Panc1 (cell line): ENCODE measurements at regions not wholly inside any gene's neighbourhood (a gene's known extent, or its start where the extent isn't known, plus 50 kb on each side); places are given as distances from the start of the nearest gene placed in this dataset.

Experiments
- POLR2AphosphoS5 ChIP-seq: IDR thresholded peaks from 2 replicates; pipeline ENCODE4 v1.6.1; 2012; ENCODE audit warnings: mild to moderate bottlenecking, low read depth, low read length, moderate library complexity
- SIN3A ChIP-seq: IDR thresholded peaks from 2 replicates; pipeline ENCODE4 v1.6.1; 2012; ENCODE audit warnings: low read depth, mild to moderate bottlenecking, low read length, moderate library complexity, borderline replicate concordance; ENCODE audit not compliant: insufficient read depth
- TCF7L2 ChIP-seq: IDR thresholded peaks from 2 replicates; pipeline ENCODE4 v1.6.1; 2011; ENCODE audit warnings: mild to moderate bottlenecking, low read depth, low read length, inconsistent platforms
- TF ChIP-seq, protein P1 (sequence below): fragments of 450-650 bp; IDR thresholded peaks from 2 replicates; pipeline ENCODE4 v1.5.1; 2017; ENCODE audit warnings: mild to moderate bottlenecking

DNA sequence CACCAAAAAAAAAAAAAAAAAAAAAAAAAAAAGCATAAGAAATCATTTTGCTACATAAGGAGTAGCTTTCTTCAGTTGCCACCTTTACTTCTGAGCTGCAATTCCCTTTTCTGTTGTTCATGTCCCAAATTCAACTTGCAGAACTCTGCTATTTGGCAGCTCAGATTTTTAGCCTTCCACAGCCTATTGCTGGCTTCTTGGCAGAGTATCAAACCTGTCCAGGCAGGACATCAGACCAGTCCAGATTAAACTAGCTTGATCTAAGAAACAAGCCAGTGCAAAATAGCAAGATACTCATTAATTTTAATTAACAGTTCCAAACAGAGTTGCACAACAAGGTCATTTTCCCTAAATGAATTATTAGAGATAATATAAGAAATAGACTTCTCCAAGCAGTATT lies 123.6 kb upstream of the NR3C2 start:
- TF ChIP-seq, protein P1, sequence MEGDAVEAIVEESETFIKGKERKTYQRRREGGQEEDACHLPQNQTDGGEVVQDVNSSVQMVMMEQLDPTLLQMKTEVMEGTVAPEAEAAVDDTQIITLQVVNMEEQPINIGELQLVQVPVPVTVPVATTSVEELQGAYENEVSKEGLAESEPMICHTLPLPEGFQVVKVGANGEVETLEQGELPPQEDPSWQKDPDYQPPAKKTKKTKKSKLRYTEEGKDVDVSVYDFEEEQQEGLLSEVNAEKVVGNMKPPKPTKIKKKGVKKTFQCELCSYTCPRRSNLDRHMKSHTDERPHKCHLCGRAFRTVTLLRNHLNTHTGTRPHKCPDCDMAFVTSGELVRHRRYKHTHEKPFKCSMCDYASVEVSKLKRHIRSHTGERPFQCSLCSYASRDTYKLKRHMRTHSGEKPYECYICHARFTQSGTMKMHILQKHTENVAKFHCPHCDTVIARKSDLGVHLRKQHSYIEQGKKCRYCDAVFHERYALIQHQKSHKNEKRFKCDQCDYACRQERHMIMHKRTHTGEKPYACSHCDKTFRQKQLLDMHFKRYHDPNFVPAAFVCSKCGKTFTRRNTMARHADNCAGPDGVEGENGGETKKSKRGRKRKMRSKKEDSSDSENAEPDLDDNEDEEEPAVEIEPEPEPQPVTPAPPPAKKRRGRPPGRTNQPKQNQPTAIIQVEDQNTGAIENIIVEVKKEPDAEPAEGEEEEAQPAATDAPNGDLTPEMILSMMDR: no peak
- no peak for TF ChIP-seq SIN3A
- no peak for TF ChIP-seq TCF7L2
- TF ChIP-seq POLR2AphosphoS5: no peak
